Myocyte (in vitro differentiated cells): ENCODE measurements at regions not wholly inside any gene's neighbourhood (a gene's known extent, or its start where the extent isn't known, plus 50 kb on each side); places are given as distances from the start of the nearest gene placed in this dataset.
A peak's percentile ranks its signal among the peaks of the same experiment; 100 is the strongest.

ENCODE experiments used
- DNase-seq: peaks from one replicate; pipeline ENCODE4 v3.0.0-alpha.2; 2012; ENCODE audit warnings: low read depth

GRCh38 chr5:141800617-141801016 is 77.6 kb downstream of the PCDH1 start:
- DNase-seq, result no peak

GRCh38 chr5:141799507-141800167 is 78.6 kb downstream of the PCDH1 start:
- DNase-seq, result no peak

- no peak for DNase-seq
Observed at GRCh38 chr5:141797425-141797824, 80.8 kb downstream of the PCDH1 start.

- DNase-seq, result no peak
Observed at GRCh38 chr5:141795421-141795820, 82.8 kb downstream of the PCDH1 start.

- no peak for DNase-seq
Observed at GRCh38 chr5:141793881-141794280, 84.3 kb downstream of the PCDH1 start.

GRCh38 chr5:141793403-141793802 is 84.8 kb downstream of the PCDH1 start:
- no peak for DNase-seq

GRCh38 chr5:141790630-141791029 is 87.6 kb downstream of the PCDH1 start:
- DNase-seq, result no peak

GRCh38 chr5:141789330-141789729 is 88.9 kb downstream of the PCDH1 start:
- DNase-seq, result no peak

- DNase-seq, result no peak
Observed at GRCh38 chr5:141788296-141788970, 89.8 kb downstream of the PCDH1 start.

- DNase-seq, result no peak
Observed at GRCh38 chr5:141787376-141787775, 90.8 kb downstream of the PCDH1 start.

- no peak for DNase-seq
Observed at GRCh38 chr5:141786700-141787099, 91.5 kb downstream of the PCDH1 start.

GRCh38 chr5:141785711-141786110 is 92.5 kb downstream of the PCDH1 start:
- no peak for DNase-seq

GRCh38 chr5:141785135-141785534 is 93.1 kb downstream of the PCDH1 start:
- DNase-seq, result no peak

GRCh38 chr5:141784529-141784928 is 93.7 kb downstream of the PCDH1 start:
- no peak for DNase-seq

- no peak for DNase-seq
Observed at GRCh38 chr5:141783947-141784296, 94.3 kb downstream of the PCDH1 start.

GRCh38 chr5:141783005-141783946 is 94.9 kb downstream of the PCDH1 start:
- DNase-seq, result peak; percentile 3

GRCh38 chr5:141781910-141782309 is 96.3 kb downstream of the PCDH1 start:
- no peak for DNase-seq

GRCh38 chr5:141780952-141781781 is 97.0 kb downstream of the PCDH1 start:
- no peak for DNase-seq

- no peak for DNase-seq
Observed at GRCh38 chr5:141780240-141780951, 97.8 kb downstream of the PCDH1 start.

GRCh38 chr5:141779503-141779973 is 97.5 kb upstream of the ARAP3 start:
- no peak for DNase-seq
